SIG-M5 treated with dmso at 0.1 percent for 504 hours (cell line): ENCODE measurements at regions not wholly inside any gene's neighbourhood (a gene's known extent, or its start where the extent isn't known, plus 50 kb on each side); places are given as distances from the start of the nearest gene placed in this dataset.

Experiments used
- DNase-seq: peaks from one replicate; lab custom pipeline; 2025; ENCODE audit not compliant: unreplicated experiment; lab: John Stamatoyannopoulos, UW

GRCh38 chr7:155984609-155985405 is 172.5 kb upstream of the SHH start:
- no peak for DNase-seq

- DNase-seq, result no peak
Observed at GRCh38 chr7:155984028-155984580, 171.8 kb upstream of the SHH start.

GRCh38 chr7:155983176-155983815 is 171.0 kb upstream of the SHH start:
- no peak for DNase-seq

- DNase-seq, result no peak
Observed at GRCh38 chr7:155981703-155982102, 169.4 kb upstream of the SHH start.

GRCh38 chr7:155980841-155981240 is 168.6 kb upstream of the SHH start:
- DNase-seq, result no peak

- no peak for DNase-seq
Observed at GRCh38 chr7:155979994-155980393, 167.7 kb upstream of the SHH start.

- DNase-seq, result no peak
Observed at GRCh38 chr7:155979566-155979965, 167.3 kb upstream of the SHH start.

- DNase-seq, result no peak
Observed at GRCh38 chr7:155975490-155975889, 163.2 kb upstream of the SHH start.

GRCh38 chr7:155974186-155974897 is 162.1 kb upstream of the SHH start:
- DNase-seq, result no peak

GRCh38 chr7:155973451-155973997 is 161.3 kb upstream of the SHH start:
- no peak for DNase-seq

- DNase-seq, result no peak
Observed at GRCh38 chr7:155972651-155973390, 160.6 kb upstream of the SHH start.

GRCh38 chr7:155972247-155972646 is 160.0 kb upstream of the SHH start:
- no peak for DNase-seq

- DNase-seq, result no peak
Observed at GRCh38 chr7:155971180-155971770, 159.0 kb upstream of the SHH start.

- DNase-seq, result no peak
Observed at GRCh38 chr7:155969192-155969929, 157.1 kb upstream of the SHH start.

- no peak for DNase-seq
Observed at GRCh38 chr7:155965010-155965409, 152.7 kb upstream of the SHH start.

- no peak for DNase-seq
Observed at GRCh38 chr7:155964543-155964942, 152.3 kb upstream of the SHH start.

GRCh38 chr7:155963771-155964195 is 151.5 kb upstream of the SHH start:
- DNase-seq, result no peak

GRCh38 chr7:155963356-155963755 is 151.1 kb upstream of the SHH start:
- DNase-seq, result no peak

- DNase-seq, result no peak
Observed at GRCh38 chr7:155962968-155963300, 150.7 kb upstream of the SHH start.
